ENCODE measurements at regions not wholly inside any gene's neighbourhood (a gene's known extent, or its start where the extent isn't known, plus 50 kb on each side); places are given as distances from the start of the nearest gene placed in this dataset.

- no peak overlapping the region for H3K27ac ChIP-seq
- no peak for DNase-seq
- TF ChIP-seq, protein P1, sequence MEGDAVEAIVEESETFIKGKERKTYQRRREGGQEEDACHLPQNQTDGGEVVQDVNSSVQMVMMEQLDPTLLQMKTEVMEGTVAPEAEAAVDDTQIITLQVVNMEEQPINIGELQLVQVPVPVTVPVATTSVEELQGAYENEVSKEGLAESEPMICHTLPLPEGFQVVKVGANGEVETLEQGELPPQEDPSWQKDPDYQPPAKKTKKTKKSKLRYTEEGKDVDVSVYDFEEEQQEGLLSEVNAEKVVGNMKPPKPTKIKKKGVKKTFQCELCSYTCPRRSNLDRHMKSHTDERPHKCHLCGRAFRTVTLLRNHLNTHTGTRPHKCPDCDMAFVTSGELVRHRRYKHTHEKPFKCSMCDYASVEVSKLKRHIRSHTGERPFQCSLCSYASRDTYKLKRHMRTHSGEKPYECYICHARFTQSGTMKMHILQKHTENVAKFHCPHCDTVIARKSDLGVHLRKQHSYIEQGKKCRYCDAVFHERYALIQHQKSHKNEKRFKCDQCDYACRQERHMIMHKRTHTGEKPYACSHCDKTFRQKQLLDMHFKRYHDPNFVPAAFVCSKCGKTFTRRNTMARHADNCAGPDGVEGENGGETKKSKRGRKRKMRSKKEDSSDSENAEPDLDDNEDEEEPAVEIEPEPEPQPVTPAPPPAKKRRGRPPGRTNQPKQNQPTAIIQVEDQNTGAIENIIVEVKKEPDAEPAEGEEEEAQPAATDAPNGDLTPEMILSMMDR (IDR thresholded peaks at IDR 0.05), result no peak
- no peak for TF ChIP-seq POLR2A (IDR thresholded peaks at IDR 0.05)
- H3K4me3 ChIP-seq, result no peak overlapping the region
- intact Hi-C loops (cut with DNase I), result no loop called here
- WGBS, 2 donors, result 84 to 85% methylated on average over 4 of the region's 4 CpGs
- peaks cover 0 to 4% (median 0%) of the 10 kb centered on the region in 3 donors for H3K9me3 ChIP-seq
- H3K27me3 ChIP-seq, result no peaks in the 10 kb centered on the region
- no peaks in the 10 kb centered on the region for H3K4me1 ChIP-seq
- H3K36me3 ChIP-seq, result no peaks in the 10 kb centered on the region
Observed at GRCh38 chr2:2880938-2881337, 496.7 kb downstream of the EIPR1 start.

DNA sequence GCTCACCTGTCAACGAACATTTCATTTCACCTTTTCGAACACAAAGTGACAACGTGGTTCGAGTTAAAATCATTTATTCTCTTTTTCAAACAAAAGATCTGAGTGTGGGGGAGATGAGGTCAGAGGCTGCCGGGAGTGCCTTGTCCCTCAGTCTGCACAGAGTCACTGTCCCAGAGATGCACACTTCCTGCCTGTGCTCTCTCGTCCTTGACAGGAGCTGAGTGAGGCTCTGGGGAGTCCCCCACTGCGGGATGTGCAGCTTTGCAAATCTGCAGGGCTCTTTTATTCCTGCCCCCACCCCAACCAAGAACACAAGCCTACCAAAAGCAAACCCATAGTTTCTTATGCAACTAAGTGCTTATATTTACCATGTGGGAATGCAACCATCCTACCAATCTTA lies 497.8 kb downstream of the EIPR1 start:
- no peaks in the 10 kb centered on the region for H3K27me3 ChIP-seq
- TF ChIP-seq, protein P1 (IDR thresholded peaks at IDR 0.05), result no peak
- TF ChIP-seq POLR2A (IDR thresholded peaks at IDR 0.05), result no peak
- no peak overlapping the region for H3K27ac ChIP-seq
- H3K9me3 ChIP-seq, result peaks cover 0 to 4% (median 0%) of the 10 kb centered on the region in 3 donors
- DNase-seq, result no peak
- no peaks in the 10 kb centered on the region for H3K4me1 ChIP-seq
- 51 to 55% methylated on average over 7 of the region's 7 CpGs for WGBS, 2 donors
- no peaks in the 10 kb centered on the region for H3K36me3 ChIP-seq
- no peak overlapping the region for H3K4me3 ChIP-seq
- intact Hi-C loops (cut with DNase I), result no loop called here

DNA sequence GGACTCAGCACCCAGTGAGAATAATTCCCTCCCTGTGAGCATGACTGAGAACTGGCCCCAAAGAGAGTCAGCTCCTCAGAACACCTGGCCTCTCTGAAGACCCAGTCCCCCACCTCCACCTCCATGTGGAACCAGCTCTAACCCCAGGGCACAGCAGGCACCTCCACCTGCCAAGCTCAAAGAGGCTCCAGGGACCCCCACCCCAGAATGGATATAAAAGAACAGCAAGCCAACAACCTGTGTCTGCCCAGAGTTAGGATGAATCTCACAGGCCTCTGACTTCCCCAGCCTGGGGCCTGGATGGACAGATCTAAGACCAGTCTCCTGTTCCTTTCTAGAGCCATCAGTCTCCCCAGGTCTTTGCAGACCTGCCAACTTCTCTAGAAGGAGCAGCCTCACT lies 498.5 kb downstream of the EIPR1 start:
- Histone ChIP-seq H3K4me1 (no peaks in the 10 kb centered on the region), H3K27ac (no peak overlapping the region), H3K4me3 (no peak overlapping the region), H3K27me3 (no peaks in the 10 kb centered on the region), H3K9me3 (peaks cover 0 to 4% (median 0%) of the 10 kb centered on the region in 3 donors), H3K36me3 (no peaks in the 10 kb centered on the region)
- intact Hi-C loops (cut with DNase I), result no loop called here
- DNase-seq, result no peak
- TF ChIP-seq, protein P1 (IDR thresholded peaks at IDR 0.05), result no peak
- no peak for TF ChIP-seq POLR2A (IDR thresholded peaks at IDR 0.05)

GRCh38 chr2:2877427-2877826 lies 500.2 kb downstream of the EIPR1 start:
- no peak for DNase-seq
- intact Hi-C loops (cut with DNase I), result no loop called here
- WGBS, 2 donors, result 72 to 75% methylated on average over 9 to 11 of the region's 13 CpGs
- Histone ChIP-seq H3K36me3 (no peaks in the 10 kb centered on the region), H3K9me3 (peaks cover 0 to 3% (median 0%) of the 10 kb centered on the region in 3 donors), H3K4me3 (no peak overlapping the region), H3K27me3 (no peaks in the 10 kb centered on the region), H3K27ac (no peak overlapping the region), H3K4me1 (no peaks in the 10 kb centered on the region)
- no peak for TF ChIP-seq POLR2A (IDR thresholded peaks at IDR 0.05)
- TF ChIP-seq, protein P1 (IDR thresholded peaks at IDR 0.05), result no peak

GRCh38 chr2:2876331-2877221 lies 501.0 kb downstream of the EIPR1 start:
- Histone ChIP-seq H3K9me3 (no peaks in the 10 kb centered on the region), H3K27ac (no peak overlapping the region), H3K4me1 (no peaks in the 10 kb centered on the region), H3K27me3 (no peaks in the 10 kb centered on the region), H3K36me3 (no peaks in the 10 kb centered on the region), H3K4me3 (no peak overlapping the region)
- TF ChIP-seq POLR2A (IDR thresholded peaks at IDR 0.05), result no peak
- TF ChIP-seq, protein P1 (IDR thresholded peaks at IDR 0.05), result no peak
- DNase-seq, result no peak
- intact Hi-C loops (cut with DNase I), result no loop called here
- WGBS, 2 donors, result 67 to 72% methylated on average over 12 to 14 of the region's 18 CpGs
